ENCODE measurements at regions not wholly inside any gene's neighbourhood (a gene's known extent, or its start where the extent isn't known, plus 50 kb on each side); places are given as distances from the start of the nearest gene placed in this dataset.

- Histone ChIP-seq H3K9ac (no peak overlapping the region), H2AFZ (ENCODE audit: low read depth) (no peak overlapping the region), H3K4me3 (ENCODE audit: low read depth in 2 of 2, low read length in 1 of 2) (no peak overlapping the region), H4K20me1 (ENCODE audit: insufficient read depth) (no peaks in the 10 kb centered on the region), H3K79me2 (ENCODE audit: insufficient read depth) (no peaks in the 10 kb centered on the region), H3K27ac (ENCODE audit: low read depth in 2 of 2, low read length in 1 of 2) (no peak overlapping the region), H3K4me2 (no peak overlapping the region), H3K9me3 (no peaks in the 10 kb centered on the region), H3K4me1 (ENCODE audit: control insufficient read depth in 1 of 2, insufficient read depth in 2 of 2, low read depth in 1 of 2, low read length in 1 of 2) (peaks cover 0 to 10% of the 10 kb centered on the region in 2 experiments; a peak in 1 of 4 replicates), H3K9me2 (no peaks in the 10 kb centered on the region), H3F3A (replicated peaks; ENCODE audit: insufficient read depth) (peaks cover 5% of the 10 kb centered on the region), H3K36me3 (replicated peaks in 1 of 2; ENCODE audit: control insufficient read depth in 1 of 2, insufficient read depth in 2 of 2, low read length in 1 of 2) (no peaks in the 10 kb centered on the region), H3K27me3 (ENCODE audit: insufficient read depth) (no peaks in the 10 kb centered on the region)
- CTCF ChIA-PET, result interaction anchor here (1.0 to 1.8 kb wide), 3 partner anchors 27 to 201 kb away, joined by 3 to 5 read pairs (median 3); no protein-coding TSS in a partner anchor
- no peak for DNase-seq
- TF ChIP-seq MEF2A (IDR thresholded peaks at IDR 0.05; ENCODE audit: borderline replicate concordance, low read depth) (no peak), TEAD4 (IDR thresholded peaks at IDR 0.05; ENCODE audit: borderline replicate concordance, insufficient read depth) (no peak), TAF1 (IDR thresholded peaks at IDR 0.05; ENCODE audit: borderline replicate concordance, low read depth, low read length) (no peak), GABPA (IDR thresholded peaks at IDR 0.05; ENCODE audit: low read depth) (no peak), USF1 (IDR thresholded peaks at IDR 0.05; ENCODE audit: borderline replicate concordance, low read depth) (no peak), POLR2AphosphoS5 (IDR thresholded peaks at IDR 0.05; ENCODE audit: low read depth, low read length) (no peak), PBX3 (IDR thresholded peaks at IDR 0.05) (no peak), EP300 (IDR thresholded peaks at IDR 0.05; ENCODE audit: borderline replicate concordance in 1 of 2, low read depth in 1 of 2, low read length in 1 of 2) (no peak), RXRA (IDR thresholded peaks at IDR 0.05; ENCODE audit: borderline replicate concordance, low read depth) (no peak), NFIC (IDR thresholded peaks at IDR 0.05; ENCODE audit: borderline replicate concordance) (no peak), EZH2phosphoT487 (IDR thresholded peaks at IDR 0.05; ENCODE audit: borderline replicate concordance, low read depth) (no peak), RFX5 (IDR thresholded peaks at IDR 0.05; ENCODE audit: low read length) (no peak), SIN3A (IDR thresholded peaks at IDR 0.05; ENCODE audit: borderline replicate concordance, low read depth, low read length) (no peak)
- TF ChIP-seq, protein P1, sequence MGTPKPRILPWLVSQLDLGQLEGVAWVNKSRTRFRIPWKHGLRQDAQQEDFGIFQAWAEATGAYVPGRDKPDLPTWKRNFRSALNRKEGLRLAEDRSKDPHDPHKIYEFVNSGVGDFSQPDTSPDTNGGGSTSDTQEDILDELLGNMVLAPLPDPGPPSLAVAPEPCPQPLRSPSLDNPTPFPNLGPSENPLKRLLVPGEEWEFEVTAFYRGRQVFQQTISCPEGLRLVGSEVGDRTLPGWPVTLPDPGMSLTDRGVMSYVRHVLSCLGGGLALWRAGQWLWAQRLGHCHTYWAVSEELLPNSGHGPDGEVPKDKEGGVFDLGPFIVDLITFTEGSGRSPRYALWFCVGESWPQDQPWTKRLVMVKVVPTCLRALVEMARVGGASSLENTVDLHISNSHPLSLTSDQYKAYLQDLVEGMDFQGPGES (IDR thresholded peaks at IDR 0.05; ENCODE audit: low read depth, low read length), result no peak
- TF ChIP-seq, protein P2, sequence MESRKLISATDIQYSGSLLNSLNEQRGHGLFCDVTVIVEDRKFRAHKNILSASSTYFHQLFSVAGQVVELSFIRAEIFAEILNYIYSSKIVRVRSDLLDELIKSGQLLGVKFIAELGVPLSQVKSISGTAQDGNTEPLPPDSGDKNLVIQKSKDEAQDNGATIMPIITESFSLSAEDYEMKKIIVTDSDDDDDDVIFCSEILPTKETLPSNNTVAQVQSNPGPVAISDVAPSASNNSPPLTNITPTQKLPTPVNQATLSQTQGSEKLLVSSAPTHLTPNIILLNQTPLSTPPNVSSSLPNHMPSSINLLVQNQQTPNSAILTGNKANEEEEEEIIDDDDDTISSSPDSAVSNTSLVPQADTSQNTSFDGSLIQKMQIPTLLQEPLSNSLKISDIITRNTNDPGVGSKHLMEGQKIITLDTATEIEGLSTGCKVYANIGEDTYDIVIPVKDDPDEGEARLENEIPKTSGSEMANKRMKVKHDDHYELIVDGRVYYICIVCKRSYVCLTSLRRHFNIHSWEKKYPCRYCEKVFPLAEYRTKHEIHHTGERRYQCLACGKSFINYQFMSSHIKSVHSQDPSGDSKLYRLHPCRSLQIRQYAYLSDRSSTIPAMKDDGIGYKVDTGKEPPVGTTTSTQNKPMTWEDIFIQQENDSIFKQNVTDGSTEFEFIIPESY (IDR thresholded peaks at IDR 0.05; ENCODE audit: borderline replicate concordance, low read depth), result no peak
- WGBS (ENCODE audit: low lambda C conversion rate), result 62% methylated on average over 2 of the region's 2 CpGs
- POLR2A ChIA-PET, result no interaction called here
Measured at GRCh38 chr3:73708956-73709355, 84.2 kb upstream of the PDZRN3 start.
